Osteoblast (primary cell): ENCODE measurements at regions not wholly inside any gene's neighbourhood (a gene's known extent, or its start where the extent isn't known, plus 50 kb on each side); places are given as distances from the start of the nearest gene placed in this dataset.
"Not testable (repeated sequence)": the region's sequence is repeated elsewhere in the genome, so short reads cannot be mapped to it uniquely, and the experiment has no call there.

Experiments used
- DNase-seq: peaks from one replicate; pipeline ENCODE4 v3.0.0; 2011; ENCODE audit warnings: low spot score, mixed read lengths; ENCODE audit not compliant: insufficient read length; ENCODE audit errors: missing footprints
- H2AFZ ChIP-seq: 2 replicates; pipeline ENCODE4 v1.6.0; 2011; ENCODE audit warnings: mild to moderate bottlenecking, low read length
- H3K27ac ChIP-seq: 2 replicates; pipeline ENCODE4 v1.5.1; 2011; ENCODE audit warnings: mild to moderate bottlenecking, low read depth, low read length, moderate library complexity
- H3K27me3 ChIP-seq: 2 replicates; pipeline ENCODE4 v1.6.0; 2012; ENCODE audit warnings: mild to moderate bottlenecking, control low read depth, inconsistent platforms, low read length, moderate library complexity; ENCODE audit not compliant: insufficient read depth
- H3K36me3 ChIP-seq: 2 replicates; pipeline ENCODE4 v1.5.1; 2011; ENCODE audit warnings: mild to moderate bottlenecking, low read length, control low read depth, moderate library complexity; ENCODE audit not compliant: insufficient read depth
- H3K4me1 ChIP-seq: 2 replicates; pipeline ENCODE4 v1.5.1; 2011; ENCODE audit warnings: mild to moderate bottlenecking, low read length, control low read depth, moderate library complexity; ENCODE audit not compliant: insufficient read depth
- H3K4me2 ChIP-seq: 2 replicates; pipeline ENCODE4 v1.6.0; 2011; ENCODE audit warnings: mild to moderate bottlenecking, low read length; ENCODE audit not compliant: insufficient read depth
- H3K4me3 ChIP-seq: fragments of 200-600 bp; sonication (generic); 3 replicates; pipeline ENCODE4 v1.5.1; 2012; ENCODE audit warnings: mild to moderate bottlenecking, low read length, inconsistent platforms; ENCODE audit not compliant: insufficient read depth
- H3K79me2 ChIP-seq: 2 replicates; pipeline ENCODE4 v1.6.0; 2012; ENCODE audit warnings: mild to moderate bottlenecking, low read length, control low read depth, inconsistent platforms; ENCODE audit not compliant: insufficient read depth
- H3K9me3 ChIP-seq: 2 replicates; pipeline ENCODE4 v1.5.1; 2011; ENCODE audit warnings: low read depth, low read length, control low read depth
- H4K20me1 ChIP-seq: 2 replicates; pipeline ENCODE4 v1.6.0; 2012; ENCODE audit warnings: mild to moderate bottlenecking, low read length, control low read depth; ENCODE audit not compliant: insufficient read depth
- CTCF ChIP-seq: IDR thresholded peaks from 2 replicates; pipeline ENCODE4 v1.5.1; 2011; ENCODE audit warnings: mild to moderate bottlenecking, low read depth, low read length, moderate library complexity; ENCODE audit errors: extremely low read depth

GRCh38 chr12:89227774-89228173 lies 124.5 kb downstream of the DUSP6 start:
- DNase-seq = no peak
- peaks cover 27% of the 10 kb centered on the region for H3K4me1 ChIP-seq
- no peak overlapping the region for H3K4me2 ChIP-seq
- H3K36me3 ChIP-seq = no peaks in the 10 kb centered on the region
- no peaks in the 10 kb centered on the region for H3K27me3 ChIP-seq
- H3K27ac ChIP-seq = no peak overlapping the region
- no peaks in the 10 kb centered on the region for H3K79me2 ChIP-seq
- H3K4me3 ChIP-seq = no peak overlapping the region
- no peak for TF ChIP-seq CTCF
- no peaks in the 10 kb centered on the region for H4K20me1 ChIP-seq
- no peak overlapping the region for H2AFZ ChIP-seq
- no peaks in the 10 kb centered on the region for H3K9me3 ChIP-seq

GRCh38 chr12:89225808-89226411 lies 126.4 kb downstream of the DUSP6 start:
- peak overlapping the region; percentile 94 for H3K27ac ChIP-seq
- no peaks in the 10 kb centered on the region for H3K9me3 ChIP-seq
- peak overlapping the region; percentile 84 for H3K4me2 ChIP-seq
- H3K4me1 ChIP-seq = peaks cover 27% of the 10 kb centered on the region
- no peaks in the 10 kb centered on the region for H3K27me3 ChIP-seq
- no peaks in the 10 kb centered on the region for H3K79me2 ChIP-seq
- H2AFZ ChIP-seq = peak overlapping the region; percentile 62
- peak; percentile 62 for DNase-seq
- no peak for TF ChIP-seq CTCF
- peak overlapping the region; percentile 61 for H3K4me3 ChIP-seq
- no peaks in the 10 kb centered on the region for H4K20me1 ChIP-seq
- H3K36me3 ChIP-seq = no peaks in the 10 kb centered on the region

- DNase-seq = peak; percentile 17
Measured at GRCh38 chr12:89225401-89225800, 126.9 kb downstream of the DUSP6 start.

GRCh38 chr12:89222580-89222979 lies 129.7 kb downstream of the DUSP6 start:
- not testable (repeated sequence) for H3K27me3 ChIP-seq, H3K4me3 ChIP-seq, DNase-seq, H3K27ac ChIP-seq, H3K9me3 ChIP-seq, H4K20me1 ChIP-seq, H3K4me2 ChIP-seq, H3K79me2 ChIP-seq, H3K36me3 ChIP-seq, H2AFZ ChIP-seq
- peaks cover 22% of the 10 kb centered on the region for H3K4me1 ChIP-seq

More at GRCh38 chr12:89225401-89225800, 126.9 kb downstream of the DUSP6 start:
- Histone ChIP-seq H3K27me3 (no peaks in the 10 kb centered on the region), H3K36me3 (no peaks in the 10 kb centered on the region), H3K9me3 (no peaks in the 10 kb centered on the region), H2AFZ (peak overlapping the region; percentile 62), H3K79me2 (no peaks in the 10 kb centered on the region), H4K20me1 (no peaks in the 10 kb centered on the region), H3K27ac (peak overlapping the region; percentile 94), H3K4me2 (peak overlapping the region; percentile 84), H3K4me1 (peaks cover 26% of the 10 kb centered on the region), H3K4me3 (peak overlapping the region; percentile 61)
- no peak for TF ChIP-seq CTCF
